ENCODE measurements at regions not wholly inside any gene's neighbourhood (a gene's known extent, or its start where the extent isn't known, plus 50 kb on each side); places are given as distances from the start of the nearest gene placed in this dataset.

- H3K4me3 Mint-ChIP-seq: no peak overlapping the region
Measured at GRCh38 chr2:153213022-153213421, 265.5 kb downstream of the RPRM start.

GRCh38 chr2:153197402-153198386, 280.9 kb downstream of the RPRM start:
- Mint-ChIP-seq H3K27me3 (ENCODE audit: low read depth) (no peaks in the 10 kb centered on the region), H3K27ac (ENCODE audit: unreplicated experiment) (no peak overlapping the region), H3K4me3 (no peak overlapping the region), H3K4me1 (no peaks in the 10 kb centered on the region), H3K36me3 (ENCODE audit: low read depth) (no peaks in the 10 kb centered on the region), H3K9me3 (peaks cover 2% of the 10 kb centered on the region)
- DNase-seq (ENCODE audit: low read depth, low spot score): no peak
- no peak for TF ChIP-seq CTCF (conservative IDR thresholded peaks at IDR 0.05)

More at GRCh38 chr2:153213022-153213421, 265.5 kb downstream of the RPRM start:
- no peaks in the 10 kb centered on the region for H3K9me3 Mint-ChIP-seq
- no peaks in the 10 kb centered on the region for H3K36me3 Mint-ChIP-seq (ENCODE audit: low read depth)
- no peak overlapping the region for H3K27ac Mint-ChIP-seq (ENCODE audit: unreplicated experiment)
- TF ChIP-seq CTCF (conservative IDR thresholded peaks at IDR 0.05): no peak
- H3K4me1 Mint-ChIP-seq: no peaks in the 10 kb centered on the region
- no peaks in the 10 kb centered on the region for H3K27me3 Mint-ChIP-seq (ENCODE audit: low read depth)
- DNase-seq (ENCODE audit: low read depth, low spot score): no peak

GRCh38 chr2:153196378-153197058, 282.0 kb downstream of the RPRM start:
- H3K36me3 Mint-ChIP-seq (ENCODE audit: low read depth): no peaks in the 10 kb centered on the region
- no peaks in the 10 kb centered on the region for H3K4me1 Mint-ChIP-seq
- no peak overlapping the region for H3K4me3 Mint-ChIP-seq
- no peak for DNase-seq (ENCODE audit: low read depth, low spot score)
- H3K27me3 Mint-ChIP-seq (ENCODE audit: low read depth): no peaks in the 10 kb centered on the region
- no peak overlapping the region for H3K27ac Mint-ChIP-seq (ENCODE audit: unreplicated experiment)
- TF ChIP-seq CTCF (conservative IDR thresholded peaks at IDR 0.05): no peak
- peaks cover 2% of the 10 kb centered on the region for H3K9me3 Mint-ChIP-seq

GRCh38 chr2:153195342-153195741, 283.2 kb downstream of the RPRM start:
- TF ChIP-seq CTCF (conservative IDR thresholded peaks at IDR 0.05): no peak
- DNase-seq (ENCODE audit: low read depth, low spot score): no peak
- H3K36me3 Mint-ChIP-seq (ENCODE audit: low read depth): no peaks in the 10 kb centered on the region
- H3K27ac Mint-ChIP-seq (ENCODE audit: unreplicated experiment): no peak overlapping the region
- H3K4me3 Mint-ChIP-seq: no peak overlapping the region
- peaks cover 2% of the 10 kb centered on the region for H3K9me3 Mint-ChIP-seq
- H3K27me3 Mint-ChIP-seq (ENCODE audit: low read depth): no peaks in the 10 kb centered on the region
- H3K4me1 Mint-ChIP-seq: no peaks in the 10 kb centered on the region

GRCh38 chr2:153189091-153189888, 289.3 kb downstream of the RPRM start:
- no peaks in the 10 kb centered on the region for H3K36me3 Mint-ChIP-seq (ENCODE audit: low read depth)
- H3K27ac Mint-ChIP-seq (ENCODE audit: unreplicated experiment): no peak overlapping the region
- H3K4me3 Mint-ChIP-seq: no peak overlapping the region
- DNase-seq (ENCODE audit: low read depth, low spot score): no peak
- H3K9me3 Mint-ChIP-seq: peaks cover 15% of the 10 kb centered on the region
- H3K4me1 Mint-ChIP-seq: no peaks in the 10 kb centered on the region
- peaks cover 2% of the 10 kb centered on the region for H3K27me3 Mint-ChIP-seq (ENCODE audit: low read depth)
- no peak for TF ChIP-seq CTCF (conservative IDR thresholded peaks at IDR 0.05)

Data from neural crest cell (in vitro differentiated cells).